ENCODE measurements at regions not wholly inside any gene's neighbourhood (a gene's known extent, or its start where the extent isn't known, plus 50 kb on each side); places are given as distances from the start of the nearest gene placed in this dataset.
"Not testable (repeated sequence)": the region's sequence is repeated elsewhere in the genome, so short reads cannot be mapped to it uniquely, and the experiment has no call there.

- DNase-seq (ENCODE audit: low read depth in 2 of 2): no peak
Observed at GRCh38 chr5:72760259-72760658, 56.2 kb upstream of the TNPO1 start.

GRCh38 chr5:72752909-72753308, 63.6 kb upstream of the TNPO1 start:
- no peak for DNase-seq (ENCODE audit: low read depth in 2 of 2)

GRCh38 chr5:72749362-72749997, 67.0 kb upstream of the TNPO1 start:
- no peak for DNase-seq (ENCODE audit: low read depth in 2 of 2)

GRCh38 chr5:72747826-72748225, 68.6 kb upstream of the TNPO1 start:
- DNase-seq (ENCODE audit: low read depth in 2 of 2): no peak

GRCh38 chr5:72746736-72747135, 69.7 kb upstream of the TNPO1 start:
- DNase-seq (ENCODE audit: low read depth in 2 of 2): no peak

GRCh38 chr5:72744136-72744535, 72.3 kb upstream of the TNPO1 start:
- DNase-seq (ENCODE audit: low read depth in 2 of 2): no peak

GRCh38 chr5:72741805-72742204, 74.7 kb upstream of the TNPO1 start:
- no peak for DNase-seq (ENCODE audit: low read depth in 2 of 2)

GRCh38 chr5:72733810-72734209, 82.7 kb upstream of the TNPO1 start:
- DNase-seq (ENCODE audit: low read depth in 2 of 2): no peak

GRCh38 chr5:72723581-72723980, 92.9 kb upstream of the TNPO1 start:
- no peak for DNase-seq (ENCODE audit: low read depth in 2 of 2)

- no peak for DNase-seq (ENCODE audit: low read depth in 2 of 2)
Observed at GRCh38 chr5:72722792-72723452, 93.5 kb upstream of the TNPO1 start.

- DNase-seq (ENCODE audit: low read depth in 2 of 2): no peak
Observed at GRCh38 chr5:72721844-72722243, 94.6 kb upstream of the TNPO1 start.

- no peak for DNase-seq (ENCODE audit: low read depth in 2 of 2)
Observed at GRCh38 chr5:72720205-72720604, 96.3 kb upstream of the TNPO1 start.

- no peak for DNase-seq (ENCODE audit: low read depth in 2 of 2)
Observed at GRCh38 chr5:72711351-72711750, 105.1 kb upstream of the TNPO1 start.

- no peak for DNase-seq (ENCODE audit: low read depth in 2 of 2)
Observed at GRCh38 chr5:72709341-72709740, 107.1 kb upstream of the TNPO1 start.

- DNase-seq (ENCODE audit: low read depth in 2 of 2): no peak
Observed at GRCh38 chr5:72705178-72705577, 111.3 kb upstream of the TNPO1 start.

- DNase-seq (ENCODE audit: low read depth in 2 of 2): no peak
Observed at GRCh38 chr5:72703876-72704275, 112.6 kb upstream of the TNPO1 start.

- no peak for DNase-seq (ENCODE audit: low read depth in 2 of 2)
Observed at GRCh38 chr5:72702881-72703434, 113.5 kb upstream of the TNPO1 start.

- DNase-seq (ENCODE audit: low read depth in 2 of 2): not testable (repeated sequence)
Observed at GRCh38 chr5:72702105-72702504, 114.4 kb upstream of the TNPO1 start.

- no peak for DNase-seq (ENCODE audit: low read depth in 2 of 2)
Observed at GRCh38 chr5:72698481-72698880, 118.0 kb upstream of the TNPO1 start.

- no peak for DNase-seq (ENCODE audit: low read depth in 2 of 2)
Observed at GRCh38 chr5:72697622-72698021, 118.8 kb upstream of the TNPO1 start.

- DNase-seq (ENCODE audit: low read depth in 2 of 2): no peak
Observed at GRCh38 chr5:72695659-72696058, 120.8 kb upstream of the TNPO1 start.

GRCh38 chr5:72694856-72695255, 121.6 kb upstream of the TNPO1 start:
- no peak for DNase-seq (ENCODE audit: low read depth in 2 of 2)

- no peak for DNase-seq (ENCODE audit: low read depth in 2 of 2)
Observed at GRCh38 chr5:72693546-72694205, 122.8 kb upstream of the TNPO1 start.

All from stimulated activated CD8-positive, alpha-beta memory T cell treated with anti-CD3 and anti-CD28 coated beads, Interleukin-7, amount 100 ng/mL, for 1 hour (primary cell).